ENCODE measurements at regions not wholly inside any gene's neighbourhood (a gene's known extent, or its start where the extent isn't known, plus 50 kb on each side); places are given as distances from the start of the nearest gene placed in this dataset.

- no peak for TF ChIP-seq CTCF (IDR thresholded peaks at IDR 0.05)
- TF ChIP-seq POLR2A (IDR thresholded peaks at IDR 0.05) = no peak
Observed at GRCh38 chr2:39836638-39837037, 57.6 kb upstream of the THUMPD2 start.
